Ishikawa (cell line): ENCODE measurements at regions not wholly inside any gene's neighbourhood (a gene's known extent, or its start where the extent isn't known, plus 50 kb on each side); places are given as distances from the start of the nearest gene placed in this dataset.

Experiments
- CREB1 ChIP-seq: IDR thresholded peaks from 2 replicates; pipeline ENCODE4 v1.6.1; 2012; ENCODE audit warnings: low read depth
- EGR1 ChIP-seq: IDR thresholded peaks from 2 replicates; pipeline ENCODE4 v1.6.1; 2012
- EP300 ChIP-seq: IDR thresholded peaks from 2 replicates; pipeline ENCODE4 v1.6.1; 2012; ENCODE audit warnings: borderline replicate concordance
- FOXM1 ChIP-seq: IDR thresholded peaks from 2 replicates; pipeline ENCODE4 v1.6.1; 2012; ENCODE audit warnings: low read depth, borderline replicate concordance
- NFIC ChIP-seq: IDR thresholded peaks from 2 replicates; pipeline ENCODE4 v1.6.1; 2012
- RAD21 ChIP-seq: IDR thresholded peaks from 2 replicates; pipeline ENCODE4 v1.6.1; 2012; ENCODE audit warnings: low read depth
- TAF1 ChIP-seq: IDR thresholded peaks from 2 replicates; pipeline ENCODE4 v1.6.1; 2012; ENCODE audit warnings: low read depth, mild to moderate bottlenecking
- TCF12 ChIP-seq: IDR thresholded peaks from 2 replicates; pipeline ENCODE4 v1.6.1; 2012; ENCODE audit warnings: low read depth
- YY1 ChIP-seq: IDR thresholded peaks from 2 replicates; pipeline ENCODE4 v1.6.1; 2012; ENCODE audit warnings: low read depth
- TF ChIP-seq, protein P1 (sequence below): IDR thresholded peaks from 2 replicates; pipeline ENCODE4 v1.6.1; 2012; ENCODE audit warnings: low read depth, mild to moderate bottlenecking
- TF ChIP-seq, protein P2 (sequence below): IDR thresholded peaks from 2 replicates; pipeline ENCODE4 v1.6.1; 2012
- TF ChIP-seq, protein P3 (sequence below): IDR thresholded peaks from 2 replicates; pipeline ENCODE4 v1.6.1; 2012

DNA sequence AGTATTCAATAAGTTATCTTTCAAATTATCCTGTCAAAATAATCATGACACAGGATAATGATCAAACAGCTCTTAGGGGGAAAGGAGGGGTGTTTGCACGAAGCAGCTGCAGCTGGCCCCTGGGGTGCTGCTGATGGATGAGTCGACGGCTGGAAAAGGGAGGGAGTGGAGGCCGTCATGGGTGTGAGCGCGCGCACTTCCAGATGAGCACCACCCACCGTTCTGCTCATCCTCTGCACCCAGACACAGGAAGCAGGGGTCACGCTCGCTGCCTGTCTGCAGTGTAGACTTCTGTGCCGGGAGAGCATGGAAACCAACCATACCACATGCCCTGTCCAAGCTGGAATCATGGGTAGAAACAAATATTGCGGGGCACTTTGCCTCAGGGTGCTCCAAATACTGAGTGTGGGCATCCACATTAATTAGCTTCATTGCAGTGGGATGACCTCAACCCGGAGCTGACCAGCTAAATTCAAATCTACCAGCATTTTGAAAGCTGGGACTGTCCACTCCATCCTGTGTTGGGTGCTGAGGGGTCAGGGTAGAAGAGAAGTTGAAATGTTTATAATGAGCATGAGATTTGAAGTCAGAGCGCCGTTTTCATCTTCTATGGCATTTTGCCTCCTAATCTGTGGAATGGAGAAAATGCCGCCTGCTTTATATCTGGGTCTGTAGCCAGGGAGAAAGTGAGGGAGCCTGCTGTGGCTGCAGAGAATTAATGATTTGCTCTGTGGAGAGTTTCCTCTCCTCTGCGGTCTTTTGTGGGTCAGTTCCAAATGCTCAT lies 802.4 kb downstream of the TBC1D22A start:
- TF ChIP-seq RAD21 (no peak), NFIC (no peak), EP300 (no peak), TAF1 (no peak), YY1 (no peak), TCF12 (no peak), EGR1 (no peak), CREB1 (no peak), FOXM1 (no peak)
- TF ChIP-seq, protein P1, sequence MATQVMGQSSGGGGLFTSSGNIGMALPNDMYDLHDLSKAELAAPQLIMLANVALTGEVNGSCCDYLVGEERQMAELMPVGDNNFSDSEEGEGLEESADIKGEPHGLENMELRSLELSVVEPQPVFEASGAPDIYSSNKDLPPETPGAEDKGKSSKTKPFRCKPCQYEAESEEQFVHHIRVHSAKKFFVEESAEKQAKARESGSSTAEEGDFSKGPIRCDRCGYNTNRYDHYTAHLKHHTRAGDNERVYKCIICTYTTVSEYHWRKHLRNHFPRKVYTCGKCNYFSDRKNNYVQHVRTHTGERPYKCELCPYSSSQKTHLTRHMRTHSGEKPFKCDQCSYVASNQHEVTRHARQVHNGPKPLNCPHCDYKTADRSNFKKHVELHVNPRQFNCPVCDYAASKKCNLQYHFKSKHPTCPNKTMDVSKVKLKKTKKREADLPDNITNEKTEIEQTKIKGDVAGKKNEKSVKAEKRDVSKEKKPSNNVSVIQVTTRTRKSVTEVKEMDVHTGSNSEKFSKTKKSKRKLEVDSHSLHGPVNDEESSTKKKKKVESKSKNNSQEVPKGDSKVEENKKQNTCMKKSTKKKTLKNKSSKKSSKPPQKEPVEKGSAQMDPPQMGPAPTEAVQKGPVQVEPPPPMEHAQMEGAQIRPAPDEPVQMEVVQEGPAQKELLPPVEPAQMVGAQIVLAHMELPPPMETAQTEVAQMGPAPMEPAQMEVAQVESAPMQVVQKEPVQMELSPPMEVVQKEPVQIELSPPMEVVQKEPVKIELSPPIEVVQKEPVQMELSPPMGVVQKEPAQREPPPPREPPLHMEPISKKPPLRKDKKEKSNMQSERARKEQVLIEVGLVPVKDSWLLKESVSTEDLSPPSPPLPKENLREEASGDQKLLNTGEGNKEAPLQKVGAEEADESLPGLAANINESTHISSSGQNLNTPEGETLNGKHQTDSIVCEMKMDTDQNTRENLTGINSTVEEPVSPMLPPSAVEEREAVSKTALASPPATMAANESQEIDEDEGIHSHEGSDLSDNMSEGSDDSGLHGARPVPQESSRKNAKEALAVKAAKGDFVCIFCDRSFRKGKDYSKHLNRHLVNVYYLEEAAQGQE, result no peak
- TF ChIP-seq, protein P2, sequence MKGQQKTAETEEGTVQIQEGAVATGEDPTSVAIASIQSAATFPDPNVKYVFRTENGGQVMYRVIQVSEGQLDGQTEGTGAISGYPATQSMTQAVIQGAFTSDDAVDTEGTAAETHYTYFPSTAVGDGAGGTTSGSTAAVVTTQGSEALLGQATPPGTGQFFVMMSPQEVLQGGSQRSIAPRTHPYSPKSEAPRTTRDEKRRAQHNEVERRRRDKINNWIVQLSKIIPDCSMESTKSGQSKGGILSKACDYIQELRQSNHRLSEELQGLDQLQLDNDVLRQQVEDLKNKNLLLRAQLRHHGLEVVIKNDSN, result no peak
- TF ChIP-seq, protein P3, sequence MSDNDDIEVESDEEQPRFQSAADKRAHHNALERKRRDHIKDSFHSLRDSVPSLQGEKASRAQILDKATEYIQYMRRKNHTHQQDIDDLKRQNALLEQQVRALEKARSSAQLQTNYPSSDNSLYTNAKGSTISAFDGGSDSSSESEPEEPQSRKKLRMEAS, result no peak
